Testis (tissue), 2 donors: ENCODE measurements at regions not wholly inside any gene's neighbourhood (a gene's known extent, or its start where the extent isn't known, plus 50 kb on each side); places are given as distances from the start of the nearest gene placed in this dataset.

Source experiments
- DNase-seq: peaks from one replicate; pipeline ENCODE4 v3.0.0-alpha.2; 2019
- H3K27ac ChIP-seq, 2 donors: fragments of 200-600 bp; sonication (generic); one replicate each; pipeline ENCODE4 v1.5.1; 2019
- H3K27me3 ChIP-seq: fragments of 200-600 bp; sonication (generic); one replicate; pipeline ENCODE4 v1.5.1; 2019
- H3K36me3 ChIP-seq: fragments of 200-600 bp; sonication (generic); one replicate; pipeline ENCODE4 v1.5.1; 2017; ENCODE audit warnings: low read depth; ENCODE audit errors: missing control alignments
- H3K4me1 ChIP-seq: fragments of 200-600 bp; sonication (generic); one replicate; pipeline ENCODE4 v1.5.1; 2019
- H3K4me3 ChIP-seq, 2 donors: fragments of 200-600 bp; sonication (generic); one replicate each; pipeline ENCODE4 v1.5.1; 2017 to 2019
- H3K9me3 ChIP-seq: fragments of 200-600 bp; sonication (generic); one replicate; pipeline ENCODE4 v1.5.1; 2017
- CTCF ChIP-seq, 3 experiments: fragments of 450-650 bp in 2 of 3; fragments of 200-600 bp in 1 of 3; sonication (generic) in 1 of 3; IDR thresholded peaks; one replicate each; pipeline ENCODE4 v1.5.1; 2016 to 2019; ENCODE audit warnings: antibody characterized with exemption in 3 of 3, mild to moderate bottlenecking in 2 of 3, moderate library complexity in 1 of 3
- POLR2A ChIP-seq: fragments of 450-650 bp; IDR thresholded peaks from one replicate; pipeline ENCODE4 v1.6.1; 2017; ENCODE audit warnings: antibody characterized with exemption, mild to moderate bottlenecking, moderate library complexity
- WGBS, 2 donors: methylation state at CpG; one replicate each; pipeline ENCODE4 v1.1.5; 2018; 5-methylcytosine and 5-hydroxymethylcytosine counted together
- intact Hi-C: fragments of 100-400 bp; cut with DNase I; formaldehyde crosslinking; loops from one replicate; pipeline ENCODE4 v1.15.1; 2023; ENCODE audit warnings: low total_unique reads

GRCh38 chr14:94675036-94675435, 62.8 kb downstream of the SERPINA3 start:
- Histone ChIP-seq H3K27ac (no peak overlapping the region), H3K4me3 (no peak overlapping the region), H3K4me1 (no peaks in the 10 kb centered on the region), H3K27me3 (no peaks in the 10 kb centered on the region), H3K36me3 (no peaks in the 10 kb centered on the region), H3K9me3 (no peaks in the 10 kb centered on the region)
- peak; percentile 2 for DNase-seq
- intact Hi-C loops, result no loop called here
- no peak for TF ChIP-seq POLR2A
- TF ChIP-seq CTCF (IDR thresholded peaks at IDR 0.05), result no peak
- WGBS, 2 donors, result 88 to 96% methylated on average over 8 of the region's 8 CpGs

- Histone ChIP-seq H3K36me3 (no peaks in the 10 kb centered on the region), H3K4me3 (no peak overlapping the region), H3K9me3 (no peaks in the 10 kb centered on the region), H3K27me3 (no peaks in the 10 kb centered on the region), H3K27ac (no peak overlapping the region), H3K4me1 (no peaks in the 10 kb centered on the region)
- intact Hi-C loops, result no loop called here
- peak; percentile 11 for DNase-seq
- no peak for TF ChIP-seq CTCF (IDR thresholded peaks at IDR 0.05)
- TF ChIP-seq POLR2A, result no peak
- 71 to 74% methylated on average over 12 of the region's 12 CpGs for WGBS, 2 donors
Measured at GRCh38 chr14:94673781-94674231, 61.6 kb downstream of the SERPINA3 start.
